Erythroblast (primary cell): ENCODE measurements at regions not wholly inside any gene's neighbourhood (a gene's known extent, or its start where the extent isn't known, plus 50 kb on each side); places are given as distances from the start of the nearest gene placed in this dataset.

Experiments
- GATA1 ChIP-seq: IDR thresholded peaks from 2 replicates; pipeline ENCODE4 v1.6.1; 2011; ENCODE audit warnings: low read depth, mild to moderate bottlenecking, control low read depth, low read length, moderate library complexity
- POLR2A ChIP-seq: IDR thresholded peaks from 2 replicates; pipeline ENCODE4 v1.6.1; 2011; ENCODE audit warnings: mild to moderate bottlenecking, low read length

- TF ChIP-seq GATA1 (no peak), POLR2A (no peak)
Observed at GRCh38 chr12:91417650-91418049, 235.0 kb upstream of the DCN start.
